Erythroblast (primary cell): ENCODE measurements at regions not wholly inside any gene's neighbourhood (a gene's known extent, or its start where the extent isn't known, plus 50 kb on each side); places are given as distances from the start of the nearest gene placed in this dataset.

Experiments used
- GATA1 ChIP-seq: IDR thresholded peaks from 2 replicates; pipeline ENCODE4 v1.6.1; 2011; ENCODE audit warnings: low read depth, mild to moderate bottlenecking, control low read depth, low read length, moderate library complexity
- POLR2A ChIP-seq: IDR thresholded peaks from 2 replicates; pipeline ENCODE4 v1.6.1; 2011; ENCODE audit warnings: mild to moderate bottlenecking, low read length

- no peak for TF ChIP-seq POLR2A
- no peak for TF ChIP-seq GATA1
Measured at GRCh38 chr10:131692686-131693334, 208.0 kb upstream of the PPP2R2D start.
